Liver (tissue), 8 donors: ENCODE measurements at regions not wholly inside any gene's neighbourhood (a gene's known extent, or its start where the extent isn't known, plus 50 kb on each side); places are given as distances from the start of the nearest gene placed in this dataset.

Experiments used
- DNase-seq: peaks from one replicate; pipeline ENCODE4 v3.0.0-alpha.2; 2017; ENCODE audit warnings: low spot score
- H3K27ac ChIP-seq, 2 donors: one replicate each; pipeline ENCODE4 v1.7.0; 2013; ENCODE audit warnings: inconsistent platforms in 2 of 2, low read length in 2 of 2, control low read depth in 1 of 2, low read depth in 1 of 2, mild to moderate bottlenecking in 1 of 2
- H3K27me3 ChIP-seq, 4 donors: one replicate each; pipeline versions ENCODE4 v1.6.1 to v1.7.0; 2013; ENCODE audit warnings: low read length in 3 of 4, inconsistent platforms in 1 of 4, mild to moderate bottlenecking in 1 of 4, moderate library complexity in 1 of 4; ENCODE audit not compliant: control insufficient read depth in 4 of 4, insufficient read depth in 4 of 4
- H3K36me3 ChIP-seq, 4 donors: one replicate each; pipeline versions ENCODE4 v1.6.1 to v1.7.0; 2013; ENCODE audit warnings: low read length in 3 of 4, mild to moderate bottlenecking in 3 of 4, low read depth in 1 of 4, moderate library complexity in 1 of 4; ENCODE audit not compliant: control insufficient read depth in 4 of 4, insufficient read depth in 3 of 4
- H3K4me1 ChIP-seq, 4 donors: one replicate each; pipeline versions ENCODE4 v1.6.1 to v1.7.0; 2013; ENCODE audit warnings: low read length in 3 of 4, mild to moderate bottlenecking in 3 of 4, moderate library complexity in 1 of 4; ENCODE audit not compliant: control insufficient read depth in 4 of 4, insufficient read depth in 4 of 4
- H3K4me3 ChIP-seq, 3 donors: one replicate each; pipeline versions ENCODE4 v1.6.1 to v1.7.0; 2013; ENCODE audit warnings: low read length in 3 of 3, control low read depth in 1 of 3, low read depth in 1 of 3, mild to moderate bottlenecking in 1 of 3
- H3K9ac ChIP-seq, 2 donors: one replicate each; pipeline ENCODE4 v1.7.0; 2013; ENCODE audit warnings: low read length in 2 of 2, mild to moderate bottlenecking in 2 of 2, moderate library complexity in 2 of 2, control low read depth in 1 of 2, low read depth in 1 of 2
- H3K9me3 ChIP-seq, 4 donors: one replicate each; pipeline versions ENCODE4 v1.6.1 to v1.7.0; 2013; ENCODE audit warnings: low read length in 3 of 4; ENCODE audit not compliant: control insufficient read depth in 4 of 4
- ATF3 ChIP-seq: IDR thresholded peaks from 2 replicates; pipeline ENCODE4 v1.6.1; 2016; ENCODE audit warnings: antibody characterized with exemption
- CTCF ChIP-seq: fragments of 150-350 bp; IDR thresholded peaks from 2 replicates; pipeline ENCODE4 v1.5.1; 2017; ENCODE audit warnings: improper control_type of control experiment, low read depth, low read length; ENCODE audit not compliant: missing input control
- EGR1 ChIP-seq, 2 donors: IDR thresholded peaks; 2 replicates each; pipeline ENCODE4 v1.6.1; 2016 to 2018; ENCODE audit warnings: antibody characterized with exemption in 2 of 2, low read depth in 2 of 2
- FOXA1 ChIP-seq: IDR thresholded peaks from 2 replicates; pipeline ENCODE4 v1.6.1; 2016; ENCODE audit warnings: antibody characterized with exemption
- FOXA2 ChIP-seq: IDR thresholded peaks from 2 replicates; pipeline ENCODE4 v1.6.1; 2016; ENCODE audit warnings: antibody characterized with exemption
- GABPA ChIP-seq, 2 donors: IDR thresholded peaks in 1 of 2; conservative IDR thresholded peaks in 1 of 2; 2 replicates each; pipeline ENCODE4 v1.6.1; 2016; ENCODE audit warnings: antibody characterized with exemption in 2 of 2, mild to moderate bottlenecking in 1 of 2, moderate library complexity in 1 of 2
- HNF4A ChIP-seq, 2 donors: conservative IDR thresholded peaks; 2 replicates each; pipeline ENCODE4 v1.6.1; 2016; ENCODE audit warnings: antibody characterized with exemption in 2 of 2, mild to moderate bottlenecking in 2 of 2
- HNF4G ChIP-seq: IDR thresholded peaks from 2 replicates; pipeline ENCODE4 v1.6.1; 2016; ENCODE audit warnings: antibody characterized with exemption
- JUND ChIP-seq, 2 donors: IDR thresholded peaks; 2 replicates each; pipeline ENCODE4 v1.6.1; 2016; ENCODE audit warnings: antibody characterized with exemption in 2 of 2
- MAX ChIP-seq: IDR thresholded peaks from 2 replicates; pipeline ENCODE4 v1.6.1; 2016; ENCODE audit warnings: antibody characterized with exemption
- NR2F2 ChIP-seq: IDR thresholded peaks from 2 replicates; pipeline ENCODE4 v1.6.1; 2016; ENCODE audit warnings: antibody characterized with exemption
- RAD21 ChIP-seq, 2 donors: IDR thresholded peaks; 2 replicates each; pipeline ENCODE4 v1.6.1; 2016; ENCODE audit warnings: antibody characterized with exemption in 2 of 2, mild to moderate bottlenecking in 2 of 2
- REST ChIP-seq: IDR thresholded peaks from 2 replicates; pipeline ENCODE4 v1.6.1; 2016; ENCODE audit warnings: antibody characterized with exemption, mild to moderate bottlenecking
- RXRA ChIP-seq, 2 donors: IDR thresholded peaks; 2 replicates each; pipeline ENCODE4 v1.6.1; 2017 to 2018; ENCODE audit warnings: antibody characterized with exemption in 2 of 2, mild to moderate bottlenecking in 1 of 2
- SP1 ChIP-seq: IDR thresholded peaks from 2 replicates; pipeline ENCODE4 v1.6.1; 2018; ENCODE audit warnings: antibody characterized with exemption, mild to moderate bottlenecking
- TAF1 ChIP-seq: conservative IDR thresholded peaks from 2 replicates; pipeline ENCODE4 v1.6.1; 2016; ENCODE audit warnings: antibody characterized with exemption, mild to moderate bottlenecking
- YY1 ChIP-seq: IDR thresholded peaks from 2 replicates; pipeline ENCODE4 v1.6.1; 2016; ENCODE audit warnings: antibody characterized with exemption, mild to moderate bottlenecking
- ZBTB33 ChIP-seq: IDR thresholded peaks from 2 replicates; pipeline ENCODE4 v1.6.1; 2016; ENCODE audit warnings: antibody characterized with exemption
- WGBS: extraction: QIAGEN DNeasy Blood & Tissue Kit; methylation state at CpG from one replicate; pipeline ENCODE4 v1.1.7; 2013; 5-methylcytosine and 5-hydroxymethylcytosine counted together
- donor health status: healthy.
- donor health status: healthy.
- donor health status: healthy.
- donor health status: healthy.
- donor health status: healthy.

- DNase-seq, result no peak
- Histone ChIP-seq H3K36me3 (no peaks in the 10 kb centered on the region), H3K27ac (no peak overlapping the region), H3K27me3 (no peaks in the 10 kb centered on the region), H3K9ac (no peak overlapping the region), H3K9me3 (no peaks in the 10 kb centered on the region), H3K4me1 (no peaks in the 10 kb centered on the region), H3K4me3 (no peak overlapping the region)
- 74% methylated on average over 5 of the region's 5 CpGs for WGBS
- no peak for TF ChIP-seq CTCF
- no peak for TF ChIP-seq FOXA2
- no peak for TF ChIP-seq RXRA (IDR thresholded peaks at IDR 0.05)
Observed at GRCh38 chr9:100911273-100911672, 117.3 kb upstream of the PLPPR1 start.

- TF ChIP-seq SP1, result no peak
- no peak for TF ChIP-seq CTCF
- TF ChIP-seq FOXA2, result no peak
- TF ChIP-seq FOXA1, result no peak
- no peak for TF ChIP-seq ATF3
- no peak for TF ChIP-seq EGR1 (IDR thresholded peaks at IDR 0.05; ENCODE audit: low read depth in 2 of 2)
- TF ChIP-seq REST, result no peak
- TF ChIP-seq RXRA (IDR thresholded peaks at IDR 0.05), result no peak
- no peak for TF ChIP-seq NR2F2
- TF ChIP-seq HNF4G, result no peak
- TF ChIP-seq MAX, result no peak
- no peak for TF ChIP-seq GABPA (IDR thresholded peaks at IDR 0.05 in 1 of 2, conservative IDR thresholded peaks at IDR 0.05 in 1 of 2)
- no peak for TF ChIP-seq JUND (IDR thresholded peaks at IDR 0.05)
- TF ChIP-seq YY1, result no peak
- TF ChIP-seq RAD21 (IDR thresholded peaks at IDR 0.05), result no peak
- no peak for TF ChIP-seq TAF1
- no peak for TF ChIP-seq HNF4A (conservative IDR thresholded peaks at IDR 0.05)
- TF ChIP-seq ZBTB33, result no peak
- Histone ChIP-seq H3K9ac (no peak overlapping the region), H3K9me3 (no peaks in the 10 kb centered on the region), H3K36me3 (no peaks in the 10 kb centered on the region), H3K27me3 (no peaks in the 10 kb centered on the region), H3K27ac (no peak overlapping the region), H3K4me1 (peaks cover 0 to 2% (median 0%) of the 10 kb centered on the region in 4 donors), H3K4me3 (no peak overlapping the region)
- 65% methylated on average over 1 of the region's 1 CpG for WGBS
- no peak for DNase-seq
Observed at GRCh38 chr9:100913257-100913656, 115.3 kb upstream of the PLPPR1 start.
